Loucy (cell line): ENCODE measurements at regions not wholly inside any gene's neighbourhood (a gene's known extent, or its start where the extent isn't known, plus 50 kb on each side); places are given as distances from the start of the nearest gene placed in this dataset.

Source experiments
- EZH2phosphoT487 ChIP-seq: fragments of 200-600 bp; IDR thresholded peaks from 2 replicates; pipeline ENCODE4 v1.6.1; 2018; ENCODE audit warnings: antibody characterized with exemption, mild to moderate bottlenecking, moderate library complexity, borderline replicate concordance
- TF ChIP-seq, protein P1 (sequence below): fragments of 200-600 bp; sonication (generic); conservative IDR thresholded peaks from 2 replicates; pipeline ENCODE4 v1.5.1; 2014; ENCODE audit warnings: mild to moderate bottlenecking, antibody characterized with exemption, low read length

DNA sequence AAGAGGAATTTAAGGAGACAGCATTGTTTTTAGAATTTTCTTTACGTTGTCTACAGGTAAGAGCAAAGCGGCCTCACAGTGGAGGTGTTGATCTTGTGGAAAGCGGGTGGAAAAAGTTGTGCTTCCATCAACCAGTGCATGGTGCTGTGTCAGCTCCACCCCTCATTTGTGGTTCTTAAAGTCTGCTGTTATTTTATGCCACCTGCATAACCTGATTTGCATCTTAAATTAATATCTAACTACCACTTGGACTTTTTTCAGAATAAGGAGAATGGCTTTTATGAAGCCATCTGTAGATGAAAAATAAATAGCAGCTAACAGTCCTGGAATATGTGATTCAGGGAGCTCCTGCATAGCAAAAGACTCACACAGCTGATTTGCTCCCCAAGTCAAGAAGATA, 135.1 kb downstream of the SNAPC1 start:
- TF ChIP-seq, protein P1, sequence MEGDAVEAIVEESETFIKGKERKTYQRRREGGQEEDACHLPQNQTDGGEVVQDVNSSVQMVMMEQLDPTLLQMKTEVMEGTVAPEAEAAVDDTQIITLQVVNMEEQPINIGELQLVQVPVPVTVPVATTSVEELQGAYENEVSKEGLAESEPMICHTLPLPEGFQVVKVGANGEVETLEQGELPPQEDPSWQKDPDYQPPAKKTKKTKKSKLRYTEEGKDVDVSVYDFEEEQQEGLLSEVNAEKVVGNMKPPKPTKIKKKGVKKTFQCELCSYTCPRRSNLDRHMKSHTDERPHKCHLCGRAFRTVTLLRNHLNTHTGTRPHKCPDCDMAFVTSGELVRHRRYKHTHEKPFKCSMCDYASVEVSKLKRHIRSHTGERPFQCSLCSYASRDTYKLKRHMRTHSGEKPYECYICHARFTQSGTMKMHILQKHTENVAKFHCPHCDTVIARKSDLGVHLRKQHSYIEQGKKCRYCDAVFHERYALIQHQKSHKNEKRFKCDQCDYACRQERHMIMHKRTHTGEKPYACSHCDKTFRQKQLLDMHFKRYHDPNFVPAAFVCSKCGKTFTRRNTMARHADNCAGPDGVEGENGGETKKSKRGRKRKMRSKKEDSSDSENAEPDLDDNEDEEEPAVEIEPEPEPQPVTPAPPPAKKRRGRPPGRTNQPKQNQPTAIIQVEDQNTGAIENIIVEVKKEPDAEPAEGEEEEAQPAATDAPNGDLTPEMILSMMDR = no peak
- TF ChIP-seq EZH2phosphoT487 = no peak
